ENCODE measurements at regions not wholly inside any gene's neighbourhood (a gene's known extent, or its start where the extent isn't known, plus 50 kb on each side); places are given as distances from the start of the nearest gene placed in this dataset.
A peak's percentile ranks its signal among the peaks of the same experiment; 100 is the strongest.

- H2AK5ac ChIP-seq (ENCODE audit: low read depth, low read length) = no peak overlapping the region
- H3K14ac ChIP-seq (ENCODE audit: low read length) = no peak overlapping the region
- no peak overlapping the region for H3K4me3 ChIP-seq (ENCODE audit: low read length in 2 of 2)
- no peak overlapping the region for H3K23ac ChIP-seq (ENCODE audit: low read depth, low read length, poor library complexity)
- H3K9me3 ChIP-seq (replicated peaks in 1 of 2; ENCODE audit: control insufficient read depth in 2 of 2, insufficient read depth in 1 of 2, low read depth in 1 of 2, low read length in 2 of 2) = peaks cover 0 to 5% of the 10 kb centered on the region in 2 donors
- H4K91ac ChIP-seq (ENCODE audit: low read depth, low read length, poor library complexity) = no peak overlapping the region
- H3K27ac ChIP-seq (replicated peaks; ENCODE audit: low read length) = no peak overlapping the region
- no peak for DNase-seq (ENCODE audit: low spot score)
- H2BK15ac ChIP-seq (ENCODE audit: low read length) = no peak overlapping the region
- H3K79me1 ChIP-seq (ENCODE audit: low read depth, low read length) = no peaks in the 10 kb centered on the region
- no peak overlapping the region for H2BK5ac ChIP-seq (ENCODE audit: low read length)
- H3K36me3 ChIP-seq (replicated peaks in 1 of 2; ENCODE audit: control insufficient read depth in 2 of 2, insufficient read depth in 2 of 2, low read length in 2 of 2) = no peaks in the 10 kb centered on the region
- no peak overlapping the region for H3K4me2 ChIP-seq (ENCODE audit: insufficient read depth, low read length, poor library complexity, severe bottlenecking)
- no peak overlapping the region for H3K18ac ChIP-seq (ENCODE audit: low read length)
- peaks cover 2 to 12% of the 10 kb centered on the region in 2 donors for H3K4me1 ChIP-seq (ENCODE audit: control insufficient read depth in 2 of 2, insufficient read depth in 1 of 2, low read depth in 1 of 2, low read length in 2 of 2)
- H3K27me3 ChIP-seq (ENCODE audit: control insufficient read depth in 3 of 3, insufficient read depth in 3 of 3, low read depth in 1 of 3, low read length in 3 of 3) = no peaks in the 10 kb centered on the region
- H3K9ac ChIP-seq (ENCODE audit: low read depth, low read length, poor library complexity) = no peak overlapping the region
- 100% methylated on average over 1 of the region's 4 CpGs for WGBS, 2 donors (ENCODE audit: extremely low coverage in 2 of 2, insufficient read length in 2 of 2, insufficient replicate concordance in 1 of 2)
- no peak overlapping the region for H2BK12ac ChIP-seq (ENCODE audit: low read length)
- no peak overlapping the region for H2BK120ac ChIP-seq (ENCODE audit: low read depth, low read length)
- H2AFZ ChIP-seq (ENCODE audit: low read length) = no peak overlapping the region
- H4K8ac ChIP-seq (ENCODE audit: low read depth, low read length) = no peak overlapping the region
- no peak overlapping the region for H3K4ac ChIP-seq (ENCODE audit: low read length)
Observed at GRCh38 chr10:45075216-45075615, 74.5 kb downstream of the ZNF22 start.

- Histone ChIP-seq H3K18ac (ENCODE audit: low read length) (no peak overlapping the region), H3K4me1 (ENCODE audit: control insufficient read depth in 2 of 2, insufficient read depth in 1 of 2, low read depth in 1 of 2, low read length in 2 of 2) (peaks cover 2 to 12% of the 10 kb centered on the region in 2 donors), H2AFZ (ENCODE audit: low read length) (peak overlapping the region; percentile 80), H3K9me3 (replicated peaks in 1 of 2; ENCODE audit: control insufficient read depth in 2 of 2, insufficient read depth in 1 of 2, low read depth in 1 of 2, low read length in 2 of 2) (peaks cover 0 to 5% of the 10 kb centered on the region in 2 donors), H3K23ac (ENCODE audit: low read depth, low read length, poor library complexity) (no peak overlapping the region), H2BK120ac (ENCODE audit: low read depth, low read length) (no peak overlapping the region), H3K9ac (ENCODE audit: low read depth, low read length, poor library complexity) (no peak overlapping the region), H2AK5ac (ENCODE audit: low read depth, low read length) (no peak overlapping the region), H3K4me2 (ENCODE audit: insufficient read depth, low read length, poor library complexity, severe bottlenecking) (no peak overlapping the region), H2BK5ac (ENCODE audit: low read length) (no peak overlapping the region), H3K27me3 (ENCODE audit: control insufficient read depth in 3 of 3, insufficient read depth in 3 of 3, low read depth in 1 of 3, low read length in 3 of 3) (no peaks in the 10 kb centered on the region), H4K8ac (ENCODE audit: low read depth, low read length) (no peak overlapping the region), H2BK12ac (ENCODE audit: low read length) (no peak overlapping the region), H3K4ac (ENCODE audit: low read length) (no peak overlapping the region), H4K91ac (ENCODE audit: low read depth, low read length, poor library complexity) (no peak overlapping the region), H2BK15ac (ENCODE audit: low read length) (no peak overlapping the region), H3K14ac (ENCODE audit: low read length) (no peak overlapping the region), H3K79me1 (ENCODE audit: low read depth, low read length) (no peaks in the 10 kb centered on the region), H3K27ac (replicated peaks; ENCODE audit: low read length) (no peak overlapping the region), H3K4me3 (ENCODE audit: low read length in 2 of 2) (no peak overlapping the region), H3K36me3 (replicated peaks in 1 of 2; ENCODE audit: control insufficient read depth in 2 of 2, insufficient read depth in 2 of 2, low read length in 2 of 2) (no peaks in the 10 kb centered on the region)
- no peak for DNase-seq (ENCODE audit: low spot score)
- WGBS, 2 donors (ENCODE audit: extremely low coverage in 2 of 2, insufficient read length in 2 of 2, insufficient replicate concordance in 1 of 2) = no CpG with 5 or more reads among the region's 6 CpGs
Observed at GRCh38 chr10:45075826-45076380, 75.2 kb downstream of the ZNF22 start.

GRCh38 chr10:45076891-45077290 lies 76.2 kb downstream of the ZNF22 start:
- Histone ChIP-seq H2BK15ac (ENCODE audit: low read length) (no peak overlapping the region), H3K27me3 (ENCODE audit: control insufficient read depth in 3 of 3, insufficient read depth in 3 of 3, low read depth in 1 of 3, low read length in 3 of 3) (no peaks in the 10 kb centered on the region), H3K4me2 (ENCODE audit: insufficient read depth, low read length, poor library complexity, severe bottlenecking) (no peak overlapping the region), H3K36me3 (replicated peaks in 1 of 2; ENCODE audit: control insufficient read depth in 2 of 2, insufficient read depth in 2 of 2, low read length in 2 of 2) (no peaks in the 10 kb centered on the region), H3K4ac (ENCODE audit: low read length) (no peak overlapping the region), H3K4me3 (ENCODE audit: low read length in 2 of 2) (no peak overlapping the region), H3K9ac (ENCODE audit: low read depth, low read length, poor library complexity) (no peak overlapping the region), H3K27ac (replicated peaks; ENCODE audit: low read length) (no peak overlapping the region), H3K4me1 (ENCODE audit: control insufficient read depth in 2 of 2, insufficient read depth in 1 of 2, low read depth in 1 of 2, low read length in 2 of 2) (peaks cover 2 to 12% of the 10 kb centered on the region in 2 donors), H2BK12ac (ENCODE audit: low read length) (no peak overlapping the region), H2BK120ac (ENCODE audit: low read depth, low read length) (no peak overlapping the region), H4K91ac (ENCODE audit: low read depth, low read length, poor library complexity) (no peak overlapping the region), H2AK5ac (ENCODE audit: low read depth, low read length) (no peak overlapping the region), H4K8ac (ENCODE audit: low read depth, low read length) (no peak overlapping the region), H3K23ac (ENCODE audit: low read depth, low read length, poor library complexity) (no peak overlapping the region), H2BK5ac (ENCODE audit: low read length) (no peak overlapping the region), H3K18ac (ENCODE audit: low read length) (no peak overlapping the region), H3K14ac (ENCODE audit: low read length) (no peak overlapping the region), H3K9me3 (replicated peaks in 1 of 2; ENCODE audit: control insufficient read depth in 2 of 2, insufficient read depth in 1 of 2, low read depth in 1 of 2, low read length in 2 of 2) (peaks cover 0 to 2% of the 10 kb centered on the region in 2 donors), H2AFZ (ENCODE audit: low read length) (no peak overlapping the region), H3K79me1 (ENCODE audit: low read depth, low read length) (no peaks in the 10 kb centered on the region)
- WGBS, 2 donors (ENCODE audit: extremely low coverage in 2 of 2, insufficient read length in 2 of 2, insufficient replicate concordance in 1 of 2) = no CpG with 5 or more reads among the region's 6 CpGs
- no peak for DNase-seq (ENCODE audit: low spot score)

GRCh38 chr10:45080331-45080730 lies 79.6 kb downstream of the ZNF22 start:
- H3K4me3 ChIP-seq (ENCODE audit: low read length in 2 of 2) = no peak overlapping the region

More at GRCh38 chr10:45080331-45080730, 79.6 kb downstream of the ZNF22 start:
- WGBS, 2 donors (ENCODE audit: extremely low coverage in 2 of 2, insufficient read length in 2 of 2, insufficient replicate concordance in 1 of 2) = no CpG with 5 or more reads among the region's 3 CpGs
- no peak for DNase-seq (ENCODE audit: low spot score)
- no peak overlapping the region for H3K27ac ChIP-seq (replicated peaks; ENCODE audit: low read length)
- no peaks in the 10 kb centered on the region for H3K9me3 ChIP-seq (replicated peaks in 1 of 2; ENCODE audit: control insufficient read depth in 2 of 2, insufficient read depth in 1 of 2, low read depth in 1 of 2, low read length in 2 of 2)
- no peak overlapping the region for H3K14ac ChIP-seq (ENCODE audit: low read length)
- no peak overlapping the region for H2AK5ac ChIP-seq (ENCODE audit: low read depth, low read length)
- no peak overlapping the region for H2BK12ac ChIP-seq (ENCODE audit: low read length)
- no peaks in the 10 kb centered on the region for H3K79me1 ChIP-seq (ENCODE audit: low read depth, low read length)
- H3K36me3 ChIP-seq (replicated peaks in 1 of 2; ENCODE audit: control insufficient read depth in 2 of 2, insufficient read depth in 2 of 2, low read length in 2 of 2) = no peaks in the 10 kb centered on the region
- H3K4me1 ChIP-seq (ENCODE audit: control insufficient read depth in 2 of 2, insufficient read depth in 1 of 2, low read depth in 1 of 2, low read length in 2 of 2) = peaks cover 2 to 12% of the 10 kb centered on the region in 2 donors
- H3K9ac ChIP-seq (ENCODE audit: low read depth, low read length, poor library complexity) = no peak overlapping the region
- H4K91ac ChIP-seq (ENCODE audit: low read depth, low read length, poor library complexity) = no peak overlapping the region
- no peak overlapping the region for H2BK5ac ChIP-seq (ENCODE audit: low read length)
- H2BK15ac ChIP-seq (ENCODE audit: low read length) = no peak overlapping the region
- H3K27me3 ChIP-seq (ENCODE audit: control insufficient read depth in 3 of 3, insufficient read depth in 3 of 3, low read depth in 1 of 3, low read length in 3 of 3) = no peaks in the 10 kb centered on the region
- H3K18ac ChIP-seq (ENCODE audit: low read length) = no peak overlapping the region
- H3K4ac ChIP-seq (ENCODE audit: low read length) = no peak overlapping the region
- no peak overlapping the region for H3K23ac ChIP-seq (ENCODE audit: low read depth, low read length, poor library complexity)
- no peak overlapping the region for H2BK120ac ChIP-seq (ENCODE audit: low read depth, low read length)
- H2AFZ ChIP-seq (ENCODE audit: low read length) = no peak overlapping the region
- no peak overlapping the region for H3K4me2 ChIP-seq (ENCODE audit: insufficient read depth, low read length, poor library complexity, severe bottlenecking)
- H4K8ac ChIP-seq (ENCODE audit: low read depth, low read length) = no peak overlapping the region

Measured in neuronal stem cell (in vitro differentiated cells).